ENCODE measurements at regions not wholly inside any gene's neighbourhood (a gene's known extent, or its start where the extent isn't known, plus 50 kb on each side); places are given as distances from the start of the nearest gene placed in this dataset.
"Not testable (repeated sequence)": the region's sequence is repeated elsewhere in the genome, so short reads cannot be mapped to it uniquely, and the experiment has no call there.

DNA sequence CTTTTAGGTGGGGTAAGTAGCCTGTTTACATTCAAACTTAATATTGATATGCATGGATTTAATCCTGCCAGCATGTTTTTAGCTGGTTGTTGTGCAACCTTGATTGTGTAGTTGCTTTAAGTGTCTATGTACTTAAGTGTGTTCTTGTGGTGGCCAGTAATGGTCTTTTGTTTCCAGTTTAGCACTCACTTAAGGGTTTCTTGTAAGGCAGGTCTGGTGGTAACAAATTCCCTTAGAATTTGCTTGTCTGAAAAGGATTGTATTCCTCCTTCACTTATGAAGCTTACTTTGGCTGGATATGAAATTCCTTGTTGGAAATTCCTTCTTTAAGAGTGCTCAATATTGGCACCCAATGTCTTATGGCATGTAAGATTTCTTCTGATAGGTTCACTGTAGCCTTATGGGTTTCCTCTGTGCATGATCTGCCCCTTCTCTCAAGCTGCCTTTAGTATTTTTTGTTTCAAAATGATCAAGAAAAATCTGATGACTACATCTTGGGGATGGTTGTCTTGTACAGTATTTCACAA, 289.0 kb upstream of the C1QTNF3 start:
- not testable (repeated sequence) for DNase-seq

DNA sequence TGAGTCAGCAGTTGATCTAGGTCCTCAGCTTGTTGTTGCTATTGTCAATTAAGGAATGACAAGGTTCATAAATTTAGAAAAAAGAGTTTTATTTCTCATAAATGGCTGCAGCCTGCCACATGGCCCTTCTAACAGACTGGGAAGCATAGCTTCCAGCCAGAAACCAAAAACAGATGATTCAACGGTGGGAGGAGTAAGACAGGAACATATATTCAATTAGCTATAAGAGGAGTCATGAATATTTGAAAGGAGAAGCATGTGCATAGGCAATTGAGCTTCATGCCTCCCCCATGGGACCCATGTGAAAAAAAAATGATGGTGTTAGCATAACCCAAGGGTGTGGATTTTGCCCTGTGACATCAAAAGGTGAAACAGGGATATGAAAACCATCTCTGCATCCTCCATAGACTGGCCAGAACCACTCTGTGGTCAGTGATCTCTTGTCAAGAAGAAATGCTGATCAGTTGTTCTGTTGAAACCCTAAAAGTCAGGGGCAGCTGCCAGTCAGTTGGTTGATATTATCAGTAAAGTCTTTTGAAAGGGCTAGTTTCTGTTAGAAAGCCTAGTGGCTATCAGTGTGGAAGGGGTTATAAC, 296.5 kb upstream of the C1QTNF3 start:
- not testable (repeated sequence) for DNase-seq

DNA sequence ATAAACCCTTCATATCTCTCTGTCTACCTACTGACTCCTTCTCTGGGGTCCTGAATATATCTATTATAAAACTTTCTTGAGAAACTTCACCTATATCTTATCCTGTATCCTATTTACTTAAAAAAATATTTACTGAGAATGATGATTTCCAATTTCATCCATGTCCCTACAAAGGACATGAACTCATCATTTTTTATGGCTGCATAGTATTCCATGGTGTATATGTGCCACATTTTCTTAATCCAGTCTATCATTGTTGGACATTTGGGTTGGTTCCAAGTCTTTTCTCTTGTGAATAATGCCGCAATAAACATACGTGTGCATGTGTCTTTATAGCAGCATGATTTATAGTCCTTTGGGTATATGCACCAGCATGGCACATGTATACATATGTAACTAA, 301.7 kb upstream of the RAI14 start:
- not testable (repeated sequence) for DNase-seq

DNA sequence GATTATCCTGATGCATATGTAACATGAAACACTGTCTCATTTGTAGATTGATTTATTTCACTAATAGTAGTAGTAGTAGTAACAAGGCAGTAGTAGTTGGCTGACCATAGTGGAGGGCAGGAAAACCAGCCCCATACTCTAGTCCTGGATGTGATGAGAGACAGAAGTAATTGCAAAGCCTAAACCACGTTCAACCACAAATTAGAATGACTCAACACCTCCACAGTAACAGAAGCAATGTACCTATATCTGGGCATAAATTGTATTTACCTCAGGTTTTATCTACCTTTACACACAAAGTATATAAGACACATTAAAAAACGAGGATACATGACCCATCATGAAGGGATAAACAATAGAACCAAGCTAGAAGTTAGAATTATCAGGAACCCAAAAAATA, 284.7 kb upstream of the RAI14 start:
- DNase-seq, result not testable (repeated sequence)

DNA sequence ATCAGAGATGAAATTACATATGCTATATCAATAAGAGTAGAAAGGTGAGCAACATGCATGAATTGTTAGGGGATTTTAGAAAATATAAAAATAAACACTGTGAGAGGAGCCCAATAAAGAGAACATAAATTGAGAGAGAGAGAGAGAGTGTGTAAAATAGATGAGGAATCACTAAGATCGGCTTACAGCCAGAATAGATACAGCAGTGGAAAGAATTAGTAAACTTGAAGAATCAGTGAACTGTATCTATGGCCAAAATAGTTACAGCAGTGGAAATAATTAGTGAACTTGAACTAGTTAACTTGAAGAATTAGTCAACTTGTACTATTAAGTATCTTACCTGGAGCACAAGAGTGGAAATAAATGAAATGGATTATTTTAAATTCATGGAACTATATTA, 284.3 kb upstream of the RAI14 start:
- not testable (repeated sequence) for DNase-seq

DNA sequence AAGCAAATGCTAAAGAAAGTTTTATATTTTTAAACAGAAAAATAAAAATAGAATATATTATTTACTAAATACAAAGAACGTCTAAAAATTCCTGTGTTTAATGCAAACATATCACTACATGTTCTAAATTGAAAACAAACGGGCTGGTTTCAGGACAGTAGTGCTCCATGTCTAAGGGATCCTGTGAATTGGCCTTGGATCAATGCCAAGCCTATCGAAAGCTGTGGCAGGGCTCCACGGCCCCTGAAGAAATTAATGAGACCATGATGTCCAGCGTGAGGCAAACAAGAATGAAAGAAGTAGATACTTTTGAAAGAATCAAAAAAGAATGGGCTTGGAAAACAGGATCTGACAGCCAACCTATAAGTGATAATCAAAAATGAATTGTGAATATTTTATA, 283.4 kb upstream of the RAI14 start:
- DNase-seq, result peak; percentile 4

DNA sequence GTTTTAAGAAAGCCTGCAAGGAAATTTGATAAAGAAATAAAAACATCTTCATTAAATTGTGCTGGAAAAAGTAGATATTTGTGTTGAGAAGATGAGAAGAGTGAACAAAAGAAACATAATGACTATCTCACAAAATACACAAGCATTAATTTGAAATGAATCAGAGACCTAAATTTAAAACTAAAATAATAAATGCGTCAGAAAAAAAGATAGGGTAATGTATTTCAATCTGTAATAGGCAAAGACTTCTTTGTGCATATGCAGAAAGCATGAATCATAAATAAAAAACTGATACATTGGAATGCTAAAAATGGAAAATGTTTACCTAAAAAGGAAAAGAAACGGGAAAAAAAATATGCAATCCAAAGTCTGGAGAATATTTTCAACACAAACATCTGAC, 278.5 kb upstream of the RAI14 start:
- not testable (repeated sequence) for DNase-seq

DNA sequence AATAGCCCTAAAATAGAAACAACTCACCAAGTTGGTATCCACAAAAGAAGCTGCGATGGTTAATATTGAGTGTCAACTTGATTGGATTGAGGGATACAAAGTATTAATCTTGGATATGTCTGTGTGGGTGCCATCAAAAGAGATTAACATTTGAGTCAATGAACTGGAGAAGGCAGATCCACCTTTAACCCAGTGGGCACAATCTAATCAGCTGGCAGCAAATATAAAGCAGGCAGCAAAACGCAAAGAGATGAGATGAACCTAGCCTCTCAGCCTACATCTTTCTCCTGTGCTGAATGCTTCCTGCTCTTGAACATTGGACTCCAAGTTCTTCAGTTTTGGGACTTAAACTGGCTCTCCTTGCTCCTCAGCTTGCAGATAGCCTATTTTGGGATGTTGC, 277.6 kb upstream of the RAI14 start:
- not testable (repeated sequence) for DNase-seq

DNA sequence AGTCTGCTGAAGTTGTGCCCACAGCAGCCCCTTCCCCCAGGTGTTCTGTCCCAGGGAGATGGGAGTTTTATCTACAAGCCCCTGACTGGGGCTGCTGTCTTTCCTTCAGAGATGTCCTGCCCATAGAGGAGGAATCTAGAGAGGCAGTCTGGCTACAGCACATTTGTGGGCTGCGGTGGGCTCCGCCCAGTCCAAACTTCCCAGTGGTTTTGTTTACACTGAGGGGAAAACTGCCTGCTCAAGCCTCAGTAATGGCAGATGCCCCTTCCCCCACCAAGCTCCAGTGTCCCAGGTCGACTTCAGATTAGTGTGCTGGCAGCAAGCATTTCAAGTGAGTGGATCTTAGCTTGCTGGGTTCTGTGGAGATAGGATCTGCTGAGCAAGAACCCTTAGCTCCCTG, 267.4 kb upstream of the RAI14 start:
- not testable (repeated sequence) for DNase-seq

DNA sequence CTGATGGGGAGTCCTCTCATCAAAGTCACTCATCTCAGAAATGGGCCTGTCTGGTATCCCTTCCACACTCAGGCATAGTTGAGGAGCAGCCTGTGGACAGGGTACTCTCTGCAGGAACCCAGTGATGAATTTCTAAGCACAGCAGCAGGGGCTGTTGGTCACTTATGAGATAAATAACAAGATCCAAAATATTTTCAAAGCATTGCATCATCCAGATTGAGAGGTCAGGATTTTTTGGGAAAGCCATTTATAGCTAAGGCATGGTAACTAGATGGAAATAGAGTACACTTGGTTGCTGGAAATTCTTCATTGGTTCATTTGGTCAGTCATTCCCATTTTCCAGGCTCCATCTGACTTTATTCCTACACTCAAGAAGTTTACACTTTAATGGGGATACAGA, 246.8 kb upstream of the RAI14 start:
- no peak for DNase-seq

DNA sequence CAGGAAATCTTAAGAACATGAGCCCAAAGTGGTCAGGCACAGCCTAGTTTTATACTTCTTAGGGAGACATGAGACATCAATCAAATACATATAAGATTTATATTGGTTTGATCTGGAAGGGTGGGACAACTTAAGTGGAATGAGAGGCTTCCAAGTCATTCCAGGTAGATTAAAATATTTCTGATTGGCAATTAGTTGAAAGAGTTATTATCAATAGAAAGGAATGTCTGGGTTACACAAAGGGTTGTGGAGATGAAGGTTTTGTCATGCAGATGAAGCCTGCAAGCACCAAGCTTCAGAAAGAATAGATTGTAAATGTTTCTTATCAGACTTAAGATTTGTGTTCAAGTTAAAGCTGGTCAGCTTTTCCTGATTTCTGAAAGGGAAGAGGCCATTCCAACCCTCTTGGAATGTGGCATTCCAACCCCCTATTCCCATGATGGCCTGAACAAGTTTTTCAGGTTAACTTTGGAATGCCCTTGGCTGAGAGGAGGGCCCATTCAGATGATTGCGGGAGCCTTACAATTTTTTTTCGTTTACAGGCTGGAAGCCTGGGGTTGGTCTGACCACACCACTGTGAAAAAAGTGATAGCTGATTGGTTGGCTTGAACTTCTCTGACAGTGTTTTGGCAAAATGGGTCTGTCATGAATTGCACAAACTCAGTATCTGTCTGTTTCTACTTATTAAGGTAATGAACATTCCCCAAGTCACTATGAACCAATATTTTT, 245.6 kb upstream of the RAI14 start:
- DNase-seq, result no peak

DNA sequence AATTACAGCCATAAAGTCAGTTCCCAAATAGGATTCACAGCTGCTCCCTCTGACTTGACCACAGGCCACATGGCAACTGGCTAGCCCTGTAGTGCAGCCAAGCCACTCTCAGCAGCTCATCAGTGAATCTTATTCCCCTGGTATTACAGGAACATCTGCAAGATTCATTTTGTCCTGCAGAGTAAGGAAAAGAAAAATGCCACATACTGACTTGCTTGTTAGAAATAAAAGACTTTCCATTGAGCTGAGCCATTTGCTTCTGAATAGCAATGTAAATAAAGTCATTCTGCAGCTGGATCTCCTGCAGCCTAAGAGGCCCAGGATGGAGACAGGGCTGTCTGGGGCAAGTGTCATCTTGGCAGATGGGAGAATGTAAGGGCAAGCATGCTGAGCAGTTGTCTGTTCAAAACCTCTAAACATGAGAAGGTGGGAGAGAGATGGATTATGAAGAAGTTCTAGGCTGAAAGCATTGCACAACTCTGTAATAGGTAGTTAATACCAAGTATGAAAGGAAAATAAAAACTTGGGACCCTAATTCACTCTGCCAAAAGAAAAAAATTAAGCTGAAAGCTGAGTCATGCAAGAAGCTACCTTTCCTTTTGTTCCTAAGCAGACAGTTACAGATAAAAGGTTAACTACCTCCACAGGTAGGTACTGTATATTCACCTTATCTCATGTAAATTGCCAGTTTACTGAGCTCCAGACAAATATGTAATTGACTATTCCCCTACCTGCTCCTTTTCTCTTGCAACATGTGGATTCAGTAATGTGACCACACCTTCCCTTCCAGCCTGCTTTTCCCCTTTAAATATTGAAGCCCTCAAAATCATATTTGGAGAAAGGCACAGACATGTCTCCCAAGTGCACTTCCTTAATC, 244.4 kb upstream of the RAI14 start:
- no peak for DNase-seq

DNA sequence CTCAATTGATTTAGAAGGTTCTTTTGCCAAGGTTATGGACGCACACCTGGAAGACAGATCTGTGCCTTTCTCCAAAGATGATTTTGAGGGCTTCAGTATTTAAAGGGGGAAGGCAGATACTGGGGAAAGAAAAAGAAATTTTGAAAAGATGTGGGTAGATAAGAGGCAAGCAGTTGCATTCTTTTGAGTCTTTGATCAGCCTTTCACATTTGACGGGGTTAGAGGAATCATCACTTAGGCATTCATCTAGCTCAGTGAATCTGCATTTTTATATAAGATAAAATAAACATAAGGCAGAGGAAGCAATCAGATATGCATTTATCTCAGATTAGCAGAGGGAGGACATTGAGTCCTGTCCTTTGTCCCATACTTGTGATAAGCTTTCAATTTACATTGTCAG, 243.4 kb upstream of the RAI14 start:
- no peak for DNase-seq

DNA sequence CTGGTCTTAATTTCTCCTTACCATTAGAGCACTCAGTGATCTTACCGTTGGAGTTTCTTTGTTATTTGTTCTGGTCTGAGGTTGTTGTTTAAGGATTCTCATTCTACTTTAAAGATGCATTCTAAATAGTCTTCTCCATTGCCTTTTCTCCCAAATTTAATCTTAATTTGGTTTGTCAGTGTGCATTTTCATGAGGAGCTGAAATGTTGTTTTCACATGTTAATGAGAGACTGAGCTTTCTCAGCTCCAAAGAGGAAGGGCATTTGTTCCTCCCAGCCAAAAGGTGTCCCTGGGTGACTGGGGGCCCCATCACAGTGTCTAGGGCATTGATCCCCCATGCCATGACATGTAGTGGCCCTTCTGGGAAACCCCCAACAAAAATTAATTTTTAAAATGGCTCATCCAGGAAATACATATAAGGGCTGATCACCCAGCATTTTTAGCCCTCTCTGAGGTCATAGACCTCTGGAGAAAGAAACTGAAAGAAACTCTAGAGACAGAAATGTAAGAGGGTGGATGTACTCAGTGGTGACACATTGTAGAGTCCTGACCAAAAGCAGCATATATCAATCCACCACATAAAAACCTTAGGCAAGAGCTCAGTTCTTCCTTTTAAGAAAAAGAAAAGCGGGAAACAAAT, 240.4 kb upstream of the RAI14 start:
- no peak for DNase-seq

DNA sequence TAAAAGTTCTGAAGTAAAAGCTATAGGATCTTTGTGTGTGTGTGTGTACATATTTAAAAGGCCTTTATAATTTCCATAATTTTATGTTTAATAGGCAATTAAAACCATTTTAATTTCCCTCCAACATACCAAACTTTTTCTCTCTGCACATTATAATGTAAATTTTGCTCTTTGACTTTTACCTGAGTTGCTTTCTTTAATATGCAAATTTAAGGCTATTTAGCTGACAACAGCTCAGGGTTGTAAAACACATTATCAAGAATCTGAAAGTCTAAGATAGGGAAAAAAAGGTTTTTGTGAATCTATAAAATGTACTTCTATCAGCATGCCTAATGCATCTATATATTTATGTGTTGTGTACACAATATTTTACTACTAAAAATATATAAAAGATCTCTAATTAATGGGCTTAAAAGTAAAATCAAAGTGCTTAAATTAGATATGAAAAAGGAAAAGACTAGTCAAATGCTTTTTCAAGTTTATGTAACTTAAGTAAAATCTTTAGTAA, 239.6 kb upstream of the RAI14 start:
- no peak for DNase-seq

DNA sequence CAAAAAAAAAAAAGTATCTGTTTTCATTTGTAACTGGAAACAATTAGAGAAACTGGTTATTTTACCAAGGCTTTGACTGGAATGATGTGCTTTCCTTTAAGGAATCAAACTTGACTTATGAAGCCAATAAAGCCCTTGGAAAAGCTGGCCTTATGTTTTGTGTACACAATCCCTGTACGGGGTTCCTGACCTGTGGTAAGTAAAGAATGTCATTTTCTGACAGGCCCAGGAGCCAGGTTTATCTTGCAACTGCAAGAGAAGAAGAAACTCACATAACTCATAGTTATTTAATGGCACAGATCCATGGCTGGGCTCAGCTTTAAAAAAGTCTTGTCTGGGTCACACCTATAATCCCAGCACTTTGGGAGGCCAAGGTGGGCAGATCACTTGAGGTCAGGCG, 235.9 kb upstream of the RAI14 start:
- not testable (repeated sequence) for DNase-seq

DNA sequence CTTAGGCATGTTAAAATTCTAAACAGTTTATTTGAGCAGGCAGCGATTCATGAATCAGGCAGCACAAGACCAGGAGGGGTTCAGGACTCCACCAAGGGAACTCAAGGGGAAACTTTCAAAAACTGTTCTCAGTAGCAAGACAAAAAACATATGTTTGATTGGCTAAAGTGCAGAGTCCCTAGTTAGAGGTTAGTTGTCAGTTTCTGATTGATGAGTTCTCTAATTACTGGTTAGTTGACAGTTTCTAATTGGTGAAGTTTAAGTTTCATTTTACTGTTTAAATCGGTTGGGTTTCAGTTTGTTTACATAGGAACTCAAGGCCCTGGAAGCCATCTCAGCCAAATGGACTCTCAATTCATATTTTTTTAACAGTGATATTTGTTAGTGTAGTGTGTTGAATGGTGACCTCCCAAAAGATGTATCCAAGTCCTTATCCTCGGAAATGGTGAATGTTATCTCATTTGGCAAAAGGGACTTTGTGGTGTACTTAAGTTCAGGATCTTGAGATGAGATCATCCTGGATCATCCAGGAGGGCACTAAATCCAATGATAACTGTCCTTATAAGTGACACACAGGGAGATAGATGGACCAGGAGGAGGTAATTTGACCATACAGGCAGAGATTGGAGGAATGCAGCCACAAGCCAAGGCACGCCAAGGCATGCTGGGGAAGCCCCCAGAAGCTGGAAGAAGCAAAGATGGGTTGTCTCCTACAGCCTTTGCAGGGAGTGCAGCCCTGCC, 219.2 kb upstream of the RAI14 start:
- no peak for DNase-seq

DNA sequence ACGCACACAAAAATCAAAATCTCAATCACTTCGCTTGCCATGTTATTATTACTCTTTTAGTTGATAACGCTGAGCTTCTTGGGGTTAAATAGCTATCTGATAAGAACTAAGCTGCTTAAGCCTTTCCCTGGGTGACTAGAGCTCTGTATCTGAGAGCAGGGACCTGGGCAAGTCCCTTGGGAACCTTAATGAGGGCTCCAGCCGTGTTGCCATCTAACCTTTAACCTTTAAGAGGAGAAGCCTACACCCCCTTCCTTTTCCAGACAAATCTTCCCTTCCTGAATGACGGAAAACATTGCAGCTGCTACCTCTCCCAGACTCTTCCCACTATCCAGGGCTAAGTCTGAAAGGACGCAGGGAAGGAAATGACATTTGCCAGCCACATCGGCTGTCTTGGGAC, 216.5 kb upstream of the RAI14 start:
- DNase-seq, result no peak

DNA sequence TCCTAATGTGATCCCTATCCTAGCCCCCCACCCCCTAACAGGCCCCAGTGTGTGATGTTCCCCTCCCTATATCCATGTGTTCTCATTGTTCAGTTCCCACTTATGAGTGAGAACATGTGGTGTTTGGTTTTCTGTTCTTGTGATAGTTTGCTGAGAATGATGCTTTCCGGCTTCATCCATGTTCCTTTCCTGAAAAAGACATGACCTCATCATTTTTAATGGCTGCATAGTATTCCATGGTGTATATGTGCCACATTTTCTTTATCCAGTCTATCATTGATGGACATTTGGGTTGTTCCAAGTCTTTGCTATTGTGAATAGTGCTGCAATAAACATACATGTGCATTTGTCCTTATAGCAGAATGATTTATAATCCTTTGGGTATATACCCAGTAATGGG, 214.4 kb upstream of the RAI14 start:
- not testable (repeated sequence) for DNase-seq

DNA sequence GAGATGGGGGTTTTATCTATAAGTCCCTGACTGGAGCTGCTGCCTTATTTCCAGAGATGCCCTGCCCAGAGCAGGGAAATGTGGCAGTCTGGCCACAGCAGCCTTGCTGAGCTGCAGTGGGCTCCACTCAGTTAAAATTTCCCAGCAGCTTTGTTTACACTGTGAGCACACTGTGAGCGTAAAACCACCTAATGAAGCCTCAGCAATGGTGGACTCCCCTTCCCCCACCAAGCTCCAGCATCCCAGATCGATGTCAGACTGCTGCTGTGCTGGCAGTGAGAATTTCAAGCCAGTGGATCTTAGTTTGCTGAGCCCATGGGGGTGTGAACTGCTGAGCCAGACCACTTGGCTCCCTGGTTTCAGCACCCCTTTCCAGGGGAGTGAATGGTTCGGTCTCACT, 208.7 kb upstream of the RAI14 start:
- DNase-seq, result no peak

DNA sequence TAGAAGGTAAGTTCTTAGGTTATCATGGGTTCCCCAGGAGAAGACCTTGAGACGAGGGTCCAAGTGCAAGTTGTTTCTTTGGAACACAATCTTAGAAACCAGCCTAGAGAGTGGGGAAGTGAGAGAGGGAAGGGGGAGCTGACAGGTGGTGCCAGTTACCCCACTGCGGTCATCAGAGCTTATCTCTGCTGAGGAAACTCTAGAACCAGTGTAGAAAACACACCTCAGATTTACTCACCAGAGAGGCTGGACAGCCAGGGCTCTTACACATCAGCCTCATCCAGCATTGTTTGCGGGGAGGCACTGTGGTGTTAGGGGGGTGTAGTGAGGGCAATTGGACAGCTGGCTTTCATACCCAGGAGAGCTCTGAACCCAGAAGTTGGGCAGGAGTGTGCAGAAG, 206.5 kb upstream of the RAI14 start:
- no peak for DNase-seq

DNA sequence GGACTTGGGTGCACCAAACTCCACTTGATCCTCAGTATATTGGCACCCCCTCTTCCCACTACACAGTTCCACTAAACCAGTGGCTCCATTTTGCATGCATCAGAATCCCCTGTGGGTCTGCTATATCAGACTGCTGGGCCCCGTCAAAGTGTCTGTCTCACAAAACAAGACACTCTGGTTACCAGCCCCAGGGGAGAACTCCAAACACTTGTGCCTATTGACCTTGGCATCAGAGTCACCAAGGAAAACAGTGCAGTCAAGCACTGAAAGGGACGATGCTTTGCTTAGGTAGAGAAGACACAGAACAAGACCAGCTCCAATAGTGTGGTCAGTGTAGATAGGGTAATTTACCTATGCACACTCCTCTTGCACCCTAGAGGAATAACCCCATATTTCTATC, 205.8 kb upstream of the RAI14 start:
- DNase-seq, result peak; percentile 56

Data from NCI-H2029 treated with DMSO at 0.1 percent for 48 hours (cell line).